Fibroblast of lung (primary cell): ENCODE measurements at regions not wholly inside any gene's neighbourhood (a gene's known extent, or its start where the extent isn't known, plus 50 kb on each side); places are given as distances from the start of the nearest gene placed in this dataset.

Experiments used
- DNase-seq, 2 donors: peaks; one replicate each; pipeline versions ENCODE4 v3.0.0 to v3.0.0-alpha.2; 2010; ENCODE audit warnings: low read depth in 2 of 2
- H2AFZ ChIP-seq: 2 replicates; pipeline ENCODE4 v1.5.1; 2012; ENCODE audit warnings: low read length, control low read depth, inconsistent platforms
- H3K27ac ChIP-seq: 2 replicates; pipeline ENCODE4 v1.5.1; 2011; ENCODE audit warnings: low read length, control low read depth; ENCODE audit not compliant: insufficient read depth
- H3K27me3 ChIP-seq: 2 replicates; pipeline ENCODE4 v1.5.1; 2011; ENCODE audit warnings: mild to moderate bottlenecking, low read length; ENCODE audit not compliant: control insufficient read depth, insufficient read depth
- H3K36me3 ChIP-seq: 2 replicates; pipeline ENCODE4 v1.5.1; 2011; ENCODE audit warnings: low read length; ENCODE audit not compliant: control insufficient read depth, insufficient read depth
- H3K4me1 ChIP-seq: 2 replicates; pipeline ENCODE4 v1.5.1; 2011; ENCODE audit warnings: low read length; ENCODE audit not compliant: control insufficient read depth, insufficient read depth; ENCODE audit errors: extremely low read depth
- H3K4me2 ChIP-seq: 2 replicates; pipeline ENCODE4 v1.5.1; 2011; ENCODE audit warnings: low read length, control low read depth; ENCODE audit not compliant: insufficient read depth; ENCODE audit errors: extremely low read depth
- H3K4me3 ChIP-seq, 4 experiments: fragments of 200-600 bp in 1 of 4; sonication (generic) in 1 of 4; replicated peaks in 1 of 4; 2 replicates each; pipeline ENCODE4 v1.5.1; 2011 to 2016; ENCODE audit warnings: low read length in 4 of 4, low read depth in 3 of 4, mild to moderate bottlenecking in 3 of 4, control low read depth in 2 of 4, inconsistent platforms in 1 of 4, mixed read lengths in 1 of 4; ENCODE audit not compliant: insufficient read depth in 1 of 4; ENCODE audit errors: control extremely low read depth in 1 of 4
- H3K79me2 ChIP-seq: 2 replicates; pipeline ENCODE4 v1.5.1; 2012; ENCODE audit warnings: mild to moderate bottlenecking, low read length, inconsistent platforms; ENCODE audit not compliant: control insufficient read depth, insufficient read depth
- H3K9ac ChIP-seq: 2 replicates; pipeline ENCODE4 v1.5.1; 2011; ENCODE audit warnings: mild to moderate bottlenecking, low read length, control low read depth; ENCODE audit not compliant: insufficient read depth
- H3K9me3 ChIP-seq: 2 replicates; pipeline ENCODE4 v1.5.1; 2012; ENCODE audit warnings: low read depth, low read length; ENCODE audit not compliant: control insufficient read depth, insufficient read depth
- H4K20me1 ChIP-seq: 2 replicates; pipeline ENCODE4 v1.5.1; 2011; ENCODE audit warnings: low read length; ENCODE audit not compliant: control insufficient read depth, insufficient read depth; ENCODE audit errors: extremely low read depth
- CTCF ChIP-seq, 2 donors: IDR thresholded peaks in 1 of 2; conservative IDR thresholded peaks in 1 of 2; 1 replicate in 1 of 2; 2 replicates in 1 of 2; pipeline ENCODE4 v1.5.1; 2011 to 2012; ENCODE audit warnings: low read length in 2 of 2, control low read depth in 1 of 2, inconsistent platforms in 1 of 2, low read depth in 1 of 2, mild to moderate bottlenecking in 1 of 2
- EZH2 ChIP-seq: IDR thresholded peaks from 2 replicates; pipeline ENCODE4 v1.5.1; 2012; ENCODE audit warnings: low read length, control low read depth, mild to moderate bottlenecking; ENCODE audit errors: missing control alignments

GRCh38 chr1:96259399-96259798, 462.2 kb upstream of the PTBP2 start:
- no peaks in the 10 kb centered on the region for H3K36me3 ChIP-seq
- no peak overlapping the region for H2AFZ ChIP-seq
- no peaks in the 10 kb centered on the region for H3K79me2 ChIP-seq
- no peaks in the 10 kb centered on the region for H3K4me1 ChIP-seq
- no peak overlapping the region for H3K4me3 ChIP-seq
- H4K20me1 ChIP-seq, result no peaks in the 10 kb centered on the region
- no peaks in the 10 kb centered on the region for H3K9me3 ChIP-seq
- H3K27me3 ChIP-seq, result no peaks in the 10 kb centered on the region
- DNase-seq, result no peak
- H3K4me2 ChIP-seq, result no peak overlapping the region
- H3K9ac ChIP-seq, result no peak overlapping the region
- TF ChIP-seq EZH2, result no peak
- no peak for TF ChIP-seq CTCF (conservative IDR thresholded peaks at IDR 0.05 in 1 of 2, IDR thresholded peaks at IDR 0.05 in 1 of 2; ENCODE audit: low read depth in 1 of 2, low read length in 2 of 2)
- no peak overlapping the region for H3K27ac ChIP-seq

DNA sequence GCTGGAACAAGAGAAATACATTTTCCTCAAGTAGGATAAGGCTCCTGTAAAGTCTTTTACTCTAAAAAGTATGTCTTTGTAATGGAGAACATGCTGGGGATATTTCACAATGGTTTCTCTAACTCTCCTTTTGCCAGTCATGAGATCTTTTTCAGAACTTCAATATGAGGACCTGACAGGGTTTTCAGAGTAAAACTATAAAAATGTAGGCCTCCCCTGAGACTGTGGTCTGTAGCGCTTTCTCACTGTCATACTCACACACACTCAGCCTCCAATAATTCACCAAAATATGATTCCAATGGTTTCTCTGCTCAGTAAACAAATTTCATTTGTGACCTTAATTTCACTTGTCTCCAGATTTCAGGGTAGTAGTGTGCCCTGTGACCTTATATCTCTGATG, 440.1 kb upstream of the PTBP2 start:
- Histone ChIP-seq H4K20me1 (no peaks in the 10 kb centered on the region), H3K9ac (no peak overlapping the region), H3K9me3 (no peaks in the 10 kb centered on the region), H3K4me1 (no peaks in the 10 kb centered on the region), H3K36me3 (no peaks in the 10 kb centered on the region), H3K4me3 (no peak overlapping the region), H3K4me2 (no peak overlapping the region), H3K27me3 (no peaks in the 10 kb centered on the region), H2AFZ (no peak overlapping the region), H3K79me2 (no peaks in the 10 kb centered on the region), H3K27ac (no peak overlapping the region)
- DNase-seq, result peak in 1 of 2 donors; percentile 8
- TF ChIP-seq EZH2, result no peak
- no peak for TF ChIP-seq CTCF (conservative IDR thresholded peaks at IDR 0.05 in 1 of 2, IDR thresholded peaks at IDR 0.05 in 1 of 2; ENCODE audit: low read depth in 1 of 2, low read length in 2 of 2)

DNA sequence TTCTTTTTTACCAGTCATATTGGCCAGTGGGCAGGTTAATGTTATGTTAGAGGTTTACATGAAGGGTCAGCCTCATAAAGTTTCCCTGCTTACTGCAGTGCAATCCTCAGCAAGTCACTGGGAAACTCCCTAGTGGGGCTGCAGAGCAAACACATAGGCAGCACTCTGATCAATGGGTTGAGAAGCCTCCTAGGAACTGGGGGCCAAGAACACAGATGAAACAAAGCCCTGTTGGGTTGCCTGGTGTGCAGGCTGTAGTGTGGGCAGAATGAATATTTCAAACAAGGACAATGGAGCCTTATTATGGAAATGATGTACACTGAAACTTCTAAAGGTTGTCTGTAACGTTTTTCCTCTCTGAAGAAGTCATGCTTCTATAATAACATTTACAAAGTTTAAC, 431.6 kb upstream of the PTBP2 start:
- Histone ChIP-seq H3K79me2 (no peaks in the 10 kb centered on the region), H3K4me3 (no peak overlapping the region), H2AFZ (no peak overlapping the region), H3K27me3 (no peaks in the 10 kb centered on the region), H4K20me1 (no peaks in the 10 kb centered on the region), H3K4me1 (no peaks in the 10 kb centered on the region), H3K36me3 (no peaks in the 10 kb centered on the region), H3K27ac (no peak overlapping the region), H3K9ac (no peak overlapping the region), H3K9me3 (no peaks in the 10 kb centered on the region), H3K4me2 (no peak overlapping the region)
- TF ChIP-seq CTCF (conservative IDR thresholded peaks at IDR 0.05 in 1 of 2, IDR thresholded peaks at IDR 0.05 in 1 of 2; ENCODE audit: low read depth in 1 of 2, low read length in 2 of 2) (no peak), EZH2 (no peak)
- no peak for DNase-seq
